Umbilical cord (tissue), 1 donor: ENCODE measurements at regions not wholly inside any gene's neighbourhood (a gene's known extent, or its start where the extent isn't known, plus 50 kb on each side); places are given as distances from the start of the nearest gene placed in this dataset.
A peak's percentile ranks its signal among the peaks of the same experiment; 100 is the strongest.

Source experiments
- DNase-seq: peaks from one replicate; pipeline ENCODE4 v3.0.0-alpha.2; 2015; ENCODE audit warnings: low spot score

GRCh38 chr9:88229434-88229833 lies 91.2 kb upstream of the SPATA31C2 start:
- no peak for DNase-seq

- no peak for DNase-seq
These were observed 86.7 kb upstream of the SPATA31C2 start for GRCh38 chr9:88224938-88225337.

GRCh38 chr9:88221105-88221504 lies 82.8 kb upstream of the SPATA31C2 start:
- no peak for DNase-seq

GRCh38 chr9:88220652-88221051 lies 82.4 kb upstream of the SPATA31C2 start:
- no peak for DNase-seq

GRCh38 chr9:88219601-88220000 lies 81.3 kb upstream of the SPATA31C2 start:
- DNase-seq: no peak

- DNase-seq: peak; percentile 48
These were observed 80.5 kb upstream of the SPATA31C2 start for GRCh38 chr9:88218726-88219125.

- DNase-seq: peak; percentile 71
These were observed 78.1 kb upstream of the SPATA31C2 start for GRCh38 chr9:88216126-88216995.

GRCh38 chr9:88215196-88216125 lies 77.2 kb upstream of the SPATA31C2 start:
- DNase-seq: no peak

GRCh38 chr9:88202321-88202720 lies 64.0 kb upstream of the SPATA31C2 start:
- no peak for DNase-seq

- peak; percentile 87 for DNase-seq
These were observed 60.1 kb upstream of the SPATA31C2 start for GRCh38 chr9:88198341-88198807.

GRCh38 chr9:88197781-88198340 lies 59.6 kb upstream of the SPATA31C2 start:
- peak; percentile 90 for DNase-seq

GRCh38 chr9:88197016-88197415 lies 58.7 kb upstream of the SPATA31C2 start:
- peak; percentile 85 for DNase-seq

GRCh38 chr9:88196142-88196790 lies 58.0 kb upstream of the SPATA31C2 start:
- DNase-seq: no peak

GRCh38 chr9:88193766-88194165 lies 55.5 kb upstream of the SPATA31C2 start:
- no peak for DNase-seq

GRCh38 chr9:88191456-88191855 lies 53.2 kb upstream of the SPATA31C2 start:
- no peak for DNase-seq

GRCh38 chr9:88189371-88189770 lies 51.1 kb upstream of the SPATA31C2 start:
- DNase-seq: no peak
